Kidney (tissue), 13 donors: ENCODE measurements at regions not wholly inside any gene's neighbourhood (a gene's known extent, or its start where the extent isn't known, plus 50 kb on each side); places are given as distances from the start of the nearest gene placed in this dataset.
"Not testable (repeated sequence)": the region's sequence is repeated elsewhere in the genome, so short reads cannot be mapped to it uniquely, and the experiment has no call there.

Experiments
- DNase-seq, 5 donors: peaks; one replicate each; pipeline ENCODE4 v3.0.0-alpha.2; 2013 to 2020
- FAIRE-seq: peaks from 2 replicates; lab custom pipeline; 2012; peaks lifted over from hg19 to GRCh38; lab: Jason Lieb, UNC
- H3K27ac ChIP-seq, 2 donors: one replicate each; pipeline ENCODE4 v1.7.0; 2013; ENCODE audit warnings: low read depth in 2 of 2, low read length in 2 of 2, inconsistent platforms in 1 of 2
- H3K27me3 ChIP-seq: one replicate; pipeline ENCODE4 v1.7.1; 2013; ENCODE audit warnings: low read length, inconsistent platforms; ENCODE audit not compliant: control insufficient read depth, insufficient read depth
- H3K36me3 ChIP-seq, 3 donors: one replicate each; pipeline versions ENCODE4 v1.7.0 to v1.7.1; 2013; ENCODE audit warnings: low read length in 3 of 3, control low read depth in 1 of 3, inconsistent platforms in 1 of 3; ENCODE audit not compliant: insufficient read depth in 3 of 3, control insufficient read depth in 2 of 3
- H3K4me1 ChIP-seq, 3 donors: one replicate each; pipeline versions ENCODE4 v1.7.0 to v1.7.1; 2013; ENCODE audit warnings: low read length in 3 of 3, inconsistent platforms in 1 of 3, low read depth in 1 of 3; ENCODE audit not compliant: control insufficient read depth in 2 of 3, insufficient read depth in 2 of 3
- H3K4me3 ChIP-seq, 3 donors: one replicate each; pipeline versions ENCODE4 v1.7.0 to v1.8.1; 2013; ENCODE audit warnings: low read length in 3 of 3, control low read depth in 1 of 3, inconsistent platforms in 1 of 3
- H3K9ac ChIP-seq, 3 donors: one replicate each; pipeline versions ENCODE4 v1.7.0 to v1.7.1; 2013; ENCODE audit warnings: low read length in 3 of 3, control low read depth in 1 of 3, inconsistent platforms in 1 of 3
- H3K9me3 ChIP-seq, 3 donors: one replicate each; pipeline versions ENCODE4 v1.7.0 to v1.7.1; 2013; ENCODE audit warnings: low read length in 3 of 3, control low read depth in 1 of 3, inconsistent platforms in 1 of 3; ENCODE audit not compliant: control insufficient read depth in 2 of 3, insufficient read depth in 1 of 3
- CTCF ChIP-seq: IDR thresholded peaks from 3 replicates; pipeline ENCODE4 v1.5.1; 2012; ENCODE audit warnings: mild to moderate bottlenecking, moderate library complexity, borderline replicate concordance; ENCODE audit not compliant: insufficient read depth; ENCODE audit errors: extremely low read depth
- intact Hi-C: fragments of 100-400 bp; cut with DNase I; formaldehyde crosslinking; loops from one replicate; pipeline ENCODE4 v1.11.1; 2022
- donor health status: control.
- donor health status: control.
- donor health status: control.
- donor health status: control.
- donor health status: control.
- donor health status: DM: yes; HTN: yes; CAD: no.
- donor health status: Normal renal cell carcinoma (clear cell type).

DNA sequence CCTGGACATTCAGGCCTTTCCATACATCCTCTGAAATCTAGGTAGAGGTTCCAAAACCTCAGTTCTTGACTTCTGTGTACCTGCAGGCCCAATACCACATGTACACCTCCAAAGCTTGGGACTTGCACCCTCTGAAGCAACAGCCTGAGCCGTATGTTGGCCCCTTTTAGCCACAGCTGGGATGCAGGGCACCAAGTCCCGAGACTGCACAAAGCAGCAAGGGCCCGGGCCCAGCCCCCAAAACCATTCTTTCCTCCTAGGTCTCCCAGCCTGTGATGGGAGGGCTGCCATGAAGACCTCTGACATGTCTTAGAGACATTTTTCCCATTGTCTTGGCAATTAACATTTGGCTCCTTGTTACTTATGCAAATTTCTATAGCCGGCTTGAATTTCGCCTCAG lies 107.4 kb upstream of the FRMD1 start:
- Histone ChIP-seq H3K9me3 (no peaks in the 10 kb centered on the region), H3K4me1 (no peaks in the 10 kb centered on the region), H3K36me3 (no peaks in the 10 kb centered on the region), H3K4me3 (no peak overlapping the region), H3K9ac (no peak overlapping the region), H3K27me3 (no peaks in the 10 kb centered on the region), H3K27ac (no peak overlapping the region)
- DNase-seq (peak in 1 of 5 donors; percentile 3), FAIRE-seq (no peak)
- intact Hi-C loops = no loop called here
- no peak for TF ChIP-seq CTCF

GRCh38 chr6:168186018-168186417 lies 107.0 kb upstream of the FRMD1 start:
- H3K27me3 ChIP-seq, H3K36me3 ChIP-seq, H3K27ac ChIP-seq, intact Hi-C loops, H3K9ac ChIP-seq, H3K9me3 ChIP-seq, H3K4me1 ChIP-seq, H3K4me3 ChIP-seq, FAIRE-seq, DNase-seq: not testable (repeated sequence)

DNA sequence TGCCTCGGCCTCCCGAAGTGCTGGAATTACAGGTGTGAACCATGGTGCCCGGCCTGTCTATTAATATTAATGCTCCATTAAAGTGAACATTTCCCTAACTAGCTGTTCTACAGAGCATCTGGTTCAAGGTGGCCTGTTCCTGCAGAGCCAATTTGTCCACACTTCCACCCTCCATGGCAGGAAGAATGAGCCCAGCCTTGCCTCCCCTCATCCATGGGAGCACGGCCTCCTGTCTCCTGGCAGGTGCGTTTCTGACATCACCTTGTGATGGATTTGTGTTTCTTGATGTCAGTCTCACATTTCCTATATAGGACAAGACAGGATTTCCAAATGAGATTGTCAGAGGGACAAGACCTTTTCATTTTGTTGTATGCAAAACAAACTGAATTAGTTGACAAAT lies 105.7 kb upstream of the FRMD1 start:
- no peaks in the 10 kb centered on the region for H3K9me3 ChIP-seq
- H3K9ac ChIP-seq = no peak overlapping the region
- intact Hi-C loops = no loop called here
- FAIRE-seq = no peak
- H3K27me3 ChIP-seq = no peaks in the 10 kb centered on the region
- TF ChIP-seq CTCF = no peak
- no peak overlapping the region for H3K27ac ChIP-seq
- no peaks in the 10 kb centered on the region for H3K4me1 ChIP-seq
- H3K36me3 ChIP-seq = no peaks in the 10 kb centered on the region
- peak in 1 of 5 donors; percentile 1 for DNase-seq
- H3K4me3 ChIP-seq = no peak overlapping the region

GRCh38 chr6:168183613-168183970 lies 104.6 kb upstream of the FRMD1 start:
- DNase-seq (no peak), FAIRE-seq (no peak)
- H3K4me1 ChIP-seq = no peaks in the 10 kb centered on the region
- no peak overlapping the region for H3K27ac ChIP-seq
- no peak overlapping the region for H3K9ac ChIP-seq
- intact Hi-C loops = no loop called here
- TF ChIP-seq CTCF = no peak
- H3K27me3 ChIP-seq = no peaks in the 10 kb centered on the region
- no peaks in the 10 kb centered on the region for H3K36me3 ChIP-seq
- H3K9me3 ChIP-seq = no peaks in the 10 kb centered on the region
- H3K4me3 ChIP-seq = no peak overlapping the region
